ENCODE measurements at regions not wholly inside any gene's neighbourhood (a gene's known extent, or its start where the extent isn't known, plus 50 kb on each side); places are given as distances from the start of the nearest gene placed in this dataset.

DNA sequence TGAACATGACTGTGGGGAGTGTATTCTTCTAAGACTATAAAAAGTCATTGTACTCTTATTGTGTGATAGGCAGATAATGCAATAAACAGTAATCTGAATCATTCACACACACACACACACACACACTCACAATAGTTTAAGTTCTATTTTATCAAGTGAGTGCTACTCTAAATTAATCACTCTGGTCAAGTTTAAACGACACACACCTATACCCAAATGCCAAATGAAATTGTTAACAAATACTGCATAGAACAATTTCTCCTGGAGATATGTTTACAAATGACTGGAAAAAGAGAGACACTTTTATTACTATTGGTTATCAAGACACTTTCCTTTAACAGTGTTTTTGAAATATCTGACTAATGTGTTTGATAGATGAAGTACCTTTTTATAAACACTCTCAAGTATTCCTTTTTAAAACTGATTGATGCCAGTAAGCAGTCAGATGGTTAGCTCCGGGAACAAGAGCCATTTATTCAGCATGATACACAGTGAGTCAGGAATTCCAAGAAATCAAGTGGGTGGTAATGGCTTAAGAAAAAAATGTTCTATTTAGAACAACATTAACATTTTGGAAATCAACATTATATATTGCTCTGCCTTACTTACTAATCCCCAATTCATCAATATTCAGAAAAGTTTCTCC, 521.6 kb upstream of the ST8SIA4 start:
- no CpG with 5 or more reads among the region's 2 CpGs for WGBS, 2 donors (ENCODE audit: extremely low coverage in 2 of 2, insufficient read length in 2 of 2, insufficient replicate concordance in 1 of 2)
- Histone ChIP-seq H3K18ac (ENCODE audit: low read length) (no peak overlapping the region), H3K4me1 (ENCODE audit: control insufficient read depth in 2 of 2, insufficient read depth in 1 of 2, low read depth in 1 of 2, low read length in 2 of 2) (peaks cover 0 to 3% of the 10 kb centered on the region in 2 donors), H3K79me1 (ENCODE audit: low read depth, low read length) (no peaks in the 10 kb centered on the region), H3K9ac (ENCODE audit: low read depth, low read length, poor library complexity) (no peak overlapping the region), H2AFZ (ENCODE audit: low read length) (peak overlapping the region; percentile 35), H4K8ac (ENCODE audit: low read depth, low read length) (no peak overlapping the region), H4K91ac (ENCODE audit: low read depth, low read length, poor library complexity) (no peak overlapping the region), H3K23ac (ENCODE audit: low read depth, low read length, poor library complexity) (no peak overlapping the region), H2BK15ac (ENCODE audit: low read length) (no peak overlapping the region), H2BK5ac (ENCODE audit: low read length) (no peak overlapping the region), H3K4me3 (ENCODE audit: low read length in 2 of 2) (no peak overlapping the region), H2BK12ac (ENCODE audit: low read length) (no peak overlapping the region), H2AK5ac (ENCODE audit: low read depth, low read length) (no peak overlapping the region), H3K4me2 (ENCODE audit: insufficient read depth, low read length, poor library complexity, severe bottlenecking) (no peak overlapping the region), H3K27ac (replicated peaks; ENCODE audit: low read length) (no peak overlapping the region), H3K14ac (ENCODE audit: low read length) (no peak overlapping the region), H3K27me3 (ENCODE audit: control insufficient read depth in 3 of 3, insufficient read depth in 3 of 3, low read depth in 1 of 3, low read length in 3 of 3) (no peaks in the 10 kb centered on the region), H3K4ac (ENCODE audit: low read length) (no peak overlapping the region), H3K36me3 (replicated peaks in 1 of 2; ENCODE audit: control insufficient read depth in 2 of 2, insufficient read depth in 2 of 2, low read length in 2 of 2) (no peaks in the 10 kb centered on the region), H2BK120ac (ENCODE audit: low read depth, low read length) (no peak overlapping the region), H3K9me3 (replicated peaks in 1 of 2; ENCODE audit: control insufficient read depth in 2 of 2, insufficient read depth in 1 of 2, low read depth in 1 of 2, low read length in 2 of 2) (no peaks in the 10 kb centered on the region)
- no peak for DNase-seq (ENCODE audit: low spot score)

DNA sequence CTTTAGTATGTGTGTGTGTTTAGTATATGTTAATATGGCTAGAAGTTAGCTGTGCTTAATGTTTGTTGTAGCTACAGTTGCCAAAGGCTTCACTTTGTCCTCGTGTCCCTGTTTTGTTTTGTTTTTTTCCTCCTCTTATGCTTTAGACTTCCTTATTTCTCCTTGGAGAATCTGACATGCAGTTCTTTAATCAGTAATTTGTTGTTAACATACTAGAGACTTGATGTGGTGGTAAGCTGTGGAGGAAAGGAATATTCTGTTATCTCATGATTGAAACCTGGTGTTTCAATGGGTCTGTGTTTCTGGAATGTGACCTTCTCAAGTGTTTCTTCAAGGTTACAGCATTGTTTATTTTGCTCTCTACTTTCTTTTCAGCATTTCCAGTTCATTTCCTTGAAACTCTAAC, 515.6 kb upstream of the ST8SIA4 start:
- H3K79me1 ChIP-seq (ENCODE audit: low read depth, low read length), result no peaks in the 10 kb centered on the region
- no peak overlapping the region for H2AK5ac ChIP-seq (ENCODE audit: low read depth, low read length)
- H3K14ac ChIP-seq (ENCODE audit: low read length), result no peak overlapping the region
- H3K9me3 ChIP-seq (replicated peaks in 1 of 2; ENCODE audit: control insufficient read depth in 2 of 2, insufficient read depth in 1 of 2, low read depth in 1 of 2, low read length in 2 of 2), result no peaks in the 10 kb centered on the region
- no peak overlapping the region for H3K23ac ChIP-seq (ENCODE audit: low read depth, low read length, poor library complexity)
- H3K27me3 ChIP-seq (ENCODE audit: control insufficient read depth in 3 of 3, insufficient read depth in 3 of 3, low read depth in 1 of 3, low read length in 3 of 3), result no peaks in the 10 kb centered on the region
- no peak overlapping the region for H2BK12ac ChIP-seq (ENCODE audit: low read length)
- H4K8ac ChIP-seq (ENCODE audit: low read depth, low read length), result no peak overlapping the region
- H3K4me1 ChIP-seq (ENCODE audit: control insufficient read depth in 2 of 2, insufficient read depth in 1 of 2, low read depth in 1 of 2, low read length in 2 of 2), result peaks cover 0 to 3% of the 10 kb centered on the region in 2 donors
- H2BK120ac ChIP-seq (ENCODE audit: low read depth, low read length), result no peak overlapping the region
- no peaks in the 10 kb centered on the region for H3K36me3 ChIP-seq (replicated peaks in 1 of 2; ENCODE audit: control insufficient read depth in 2 of 2, insufficient read depth in 2 of 2, low read length in 2 of 2)
- H4K91ac ChIP-seq (ENCODE audit: low read depth, low read length, poor library complexity), result no peak overlapping the region
- DNase-seq (ENCODE audit: low spot score), result no peak
- no peak overlapping the region for H3K27ac ChIP-seq (replicated peaks; ENCODE audit: low read length)
- H2BK5ac ChIP-seq (ENCODE audit: low read length), result no peak overlapping the region
- no peak overlapping the region for H2BK15ac ChIP-seq (ENCODE audit: low read length)
- H3K9ac ChIP-seq (ENCODE audit: low read depth, low read length, poor library complexity), result no peak overlapping the region
- no peak overlapping the region for H3K4ac ChIP-seq (ENCODE audit: low read length)
- no CpG with 5 or more reads among the region's 1 CpG for WGBS, 2 donors (ENCODE audit: extremely low coverage in 2 of 2, insufficient read length in 2 of 2, insufficient replicate concordance in 1 of 2)
- H2AFZ ChIP-seq (ENCODE audit: low read length), result peak overlapping the region; percentile 62
- H3K4me2 ChIP-seq (ENCODE audit: insufficient read depth, low read length, poor library complexity, severe bottlenecking), result no peak overlapping the region
- H3K18ac ChIP-seq (ENCODE audit: low read length), result no peak overlapping the region
- no peak overlapping the region for H3K4me3 ChIP-seq (ENCODE audit: low read length in 2 of 2)

DNA sequence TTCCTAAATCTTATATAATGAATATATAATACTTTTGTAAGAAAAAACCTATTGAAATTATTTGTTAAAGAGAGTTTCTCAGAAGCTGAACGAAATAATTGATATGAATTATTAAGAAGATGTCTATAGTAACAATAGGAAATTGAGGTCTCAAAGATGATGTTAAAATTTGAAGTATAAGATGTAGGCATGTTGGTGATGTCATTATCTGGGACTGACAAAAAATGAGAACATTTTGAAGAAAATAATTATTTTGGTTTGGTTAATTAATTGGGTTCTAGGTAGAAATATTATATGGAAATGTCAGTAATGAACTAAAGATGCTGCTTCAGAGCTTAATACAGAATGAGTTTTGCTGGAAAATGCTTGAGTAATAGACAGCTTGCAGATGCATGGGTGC, 501.4 kb upstream of the ST8SIA4 start:
- Histone ChIP-seq H3K27ac (replicated peaks; ENCODE audit: low read length) (no peak overlapping the region), H3K4me2 (ENCODE audit: insufficient read depth, low read length, poor library complexity, severe bottlenecking) (no peak overlapping the region), H3K36me3 (replicated peaks in 1 of 2; ENCODE audit: control insufficient read depth in 2 of 2, insufficient read depth in 2 of 2, low read length in 2 of 2) (no peaks in the 10 kb centered on the region), H3K14ac (ENCODE audit: low read length) (no peak overlapping the region), H2AFZ (ENCODE audit: low read length) (no peak overlapping the region), H2BK15ac (ENCODE audit: low read length) (no peak overlapping the region), H2AK5ac (ENCODE audit: low read depth, low read length) (no peak overlapping the region), H3K79me1 (ENCODE audit: low read depth, low read length) (no peaks in the 10 kb centered on the region), H3K9ac (ENCODE audit: low read depth, low read length, poor library complexity) (no peak overlapping the region), H3K18ac (ENCODE audit: low read length) (no peak overlapping the region), H4K8ac (ENCODE audit: low read depth, low read length) (no peak overlapping the region), H3K4ac (ENCODE audit: low read length) (no peak overlapping the region), H3K23ac (ENCODE audit: low read depth, low read length, poor library complexity) (no peak overlapping the region), H3K27me3 (ENCODE audit: control insufficient read depth in 3 of 3, insufficient read depth in 3 of 3, low read depth in 1 of 3, low read length in 3 of 3) (no peaks in the 10 kb centered on the region), H4K91ac (ENCODE audit: low read depth, low read length, poor library complexity) (no peak overlapping the region), H2BK12ac (ENCODE audit: low read length) (no peak overlapping the region), H3K4me3 (ENCODE audit: low read length in 2 of 2) (no peak overlapping the region), H2BK120ac (ENCODE audit: low read depth, low read length) (no peak overlapping the region), H2BK5ac (ENCODE audit: low read length) (no peak overlapping the region), H3K4me1 (ENCODE audit: control insufficient read depth in 2 of 2, insufficient read depth in 1 of 2, low read depth in 1 of 2, low read length in 2 of 2) (no peaks in the 10 kb centered on the region), H3K9me3 (replicated peaks in 1 of 2; ENCODE audit: control insufficient read depth in 2 of 2, insufficient read depth in 1 of 2, low read depth in 1 of 2, low read length in 2 of 2) (no peaks in the 10 kb centered on the region)
- DNase-seq (ENCODE audit: low spot score), result no peak
- 100% methylated on average over 1 of the region's 1 CpG; no CpG with 5 or more reads in 1 of the 2 donors for WGBS, 2 donors (ENCODE audit: extremely low coverage in 2 of 2, insufficient read length in 2 of 2, insufficient replicate concordance in 1 of 2)

DNA sequence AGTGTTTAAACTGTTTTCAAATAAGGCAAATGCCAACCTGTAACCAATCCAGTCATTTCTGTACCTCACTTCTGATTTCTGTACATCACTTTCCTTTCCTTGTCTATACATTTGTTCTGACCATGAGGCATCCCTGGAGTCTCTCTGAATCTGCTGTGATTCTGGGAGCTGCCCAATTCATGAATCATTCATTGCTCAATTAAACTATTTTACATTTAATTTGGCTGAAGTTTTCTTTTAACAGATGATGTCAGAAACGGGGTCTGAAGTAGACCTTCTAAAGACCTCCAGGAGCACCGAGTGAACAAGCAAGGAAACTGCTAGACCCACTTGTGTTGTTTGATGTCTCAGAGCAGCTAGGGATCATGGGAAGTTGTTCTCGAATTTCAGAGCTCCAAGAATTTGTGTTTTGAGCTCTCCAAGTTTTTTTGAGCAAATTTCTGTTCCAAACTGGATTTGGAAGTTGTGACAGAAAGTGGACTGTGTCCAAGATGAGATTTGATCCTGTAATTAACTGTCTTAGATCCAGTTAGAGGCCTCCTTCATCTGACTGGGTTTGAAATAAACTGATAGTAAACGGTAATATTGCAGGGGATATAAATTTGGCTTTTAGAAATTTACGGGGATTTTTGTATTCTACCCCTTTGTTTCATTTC, 490.8 kb upstream of the ST8SIA4 start:
- DNase-seq (ENCODE audit: low spot score), result no peak
- no CpG with 5 or more reads among the region's 5 CpGs for WGBS, 2 donors (ENCODE audit: extremely low coverage in 2 of 2, insufficient read length in 2 of 2, insufficient replicate concordance in 1 of 2)
- Histone ChIP-seq H3K36me3 (replicated peaks in 1 of 2; ENCODE audit: control insufficient read depth in 2 of 2, insufficient read depth in 2 of 2, low read length in 2 of 2) (no peaks in the 10 kb centered on the region), H2BK120ac (ENCODE audit: low read depth, low read length) (no peak overlapping the region), H3K23ac (ENCODE audit: low read depth, low read length, poor library complexity) (no peak overlapping the region), H2AK5ac (ENCODE audit: low read depth, low read length) (no peak overlapping the region), H3K4me1 (ENCODE audit: control insufficient read depth in 2 of 2, insufficient read depth in 1 of 2, low read depth in 1 of 2, low read length in 2 of 2) (peaks cover 0 to 3% of the 10 kb centered on the region in 2 donors), H3K27me3 (ENCODE audit: control insufficient read depth in 3 of 3, insufficient read depth in 3 of 3, low read depth in 1 of 3, low read length in 3 of 3) (no peaks in the 10 kb centered on the region), H3K18ac (ENCODE audit: low read length) (no peak overlapping the region), H4K8ac (ENCODE audit: low read depth, low read length) (no peak overlapping the region), H3K9ac (ENCODE audit: low read depth, low read length, poor library complexity) (no peak overlapping the region), H3K4me3 (ENCODE audit: low read length in 2 of 2) (no peak overlapping the region), H2BK12ac (ENCODE audit: low read length) (no peak overlapping the region), H2BK5ac (ENCODE audit: low read length) (no peak overlapping the region), H3K14ac (ENCODE audit: low read length) (no peak overlapping the region), H3K27ac (replicated peaks; ENCODE audit: low read length) (no peak overlapping the region), H3K4ac (ENCODE audit: low read length) (no peak overlapping the region), H4K91ac (ENCODE audit: low read depth, low read length, poor library complexity) (no peak overlapping the region), H3K4me2 (ENCODE audit: insufficient read depth, low read length, poor library complexity, severe bottlenecking) (no peak overlapping the region), H3K79me1 (ENCODE audit: low read depth, low read length) (no peaks in the 10 kb centered on the region), H2BK15ac (ENCODE audit: low read length) (no peak overlapping the region), H3K9me3 (replicated peaks in 1 of 2; ENCODE audit: control insufficient read depth in 2 of 2, insufficient read depth in 1 of 2, low read depth in 1 of 2, low read length in 2 of 2) (peaks cover 0 to 7% of the 10 kb centered on the region in 2 donors), H2AFZ (ENCODE audit: low read length) (peak overlapping the region; percentile 65)
